ENCODE measurements at regions not wholly inside any gene's neighbourhood (a gene's known extent, or its start where the extent isn't known, plus 50 kb on each side); places are given as distances from the start of the nearest gene placed in this dataset.

DNA sequence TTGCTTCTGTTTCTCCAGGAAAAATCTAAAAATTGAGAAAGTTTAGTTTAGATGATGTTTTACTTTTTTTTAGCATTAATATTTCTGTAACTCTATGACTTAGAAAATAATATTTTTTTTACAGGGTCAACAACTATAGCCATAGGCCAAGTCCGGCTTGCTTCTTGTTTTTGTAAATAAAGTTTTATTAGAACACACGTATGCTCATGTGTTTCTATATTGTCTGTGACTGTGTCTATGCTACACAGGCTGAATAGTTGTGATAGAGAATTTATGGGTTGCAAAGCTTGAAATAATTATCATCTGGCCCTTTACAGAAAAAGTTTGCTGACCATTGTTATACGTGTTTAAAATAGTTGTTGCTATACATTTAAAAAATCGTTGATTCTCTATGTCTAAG lies 399.2 kb downstream of the EPM2A start:
- TF ChIP-seq, protein P1, sequence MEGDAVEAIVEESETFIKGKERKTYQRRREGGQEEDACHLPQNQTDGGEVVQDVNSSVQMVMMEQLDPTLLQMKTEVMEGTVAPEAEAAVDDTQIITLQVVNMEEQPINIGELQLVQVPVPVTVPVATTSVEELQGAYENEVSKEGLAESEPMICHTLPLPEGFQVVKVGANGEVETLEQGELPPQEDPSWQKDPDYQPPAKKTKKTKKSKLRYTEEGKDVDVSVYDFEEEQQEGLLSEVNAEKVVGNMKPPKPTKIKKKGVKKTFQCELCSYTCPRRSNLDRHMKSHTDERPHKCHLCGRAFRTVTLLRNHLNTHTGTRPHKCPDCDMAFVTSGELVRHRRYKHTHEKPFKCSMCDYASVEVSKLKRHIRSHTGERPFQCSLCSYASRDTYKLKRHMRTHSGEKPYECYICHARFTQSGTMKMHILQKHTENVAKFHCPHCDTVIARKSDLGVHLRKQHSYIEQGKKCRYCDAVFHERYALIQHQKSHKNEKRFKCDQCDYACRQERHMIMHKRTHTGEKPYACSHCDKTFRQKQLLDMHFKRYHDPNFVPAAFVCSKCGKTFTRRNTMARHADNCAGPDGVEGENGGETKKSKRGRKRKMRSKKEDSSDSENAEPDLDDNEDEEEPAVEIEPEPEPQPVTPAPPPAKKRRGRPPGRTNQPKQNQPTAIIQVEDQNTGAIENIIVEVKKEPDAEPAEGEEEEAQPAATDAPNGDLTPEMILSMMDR (IDR thresholded peaks at IDR 0.05): no peak
- TF ChIP-seq ZFX (IDR thresholded peaks at IDR 0.05; ENCODE audit: borderline replicate concordance): no peak

Measured in 22Rv1 (cell line).